ENCODE measurements at regions not wholly inside any gene's neighbourhood (a gene's known extent, or its start where the extent isn't known, plus 50 kb on each side); places are given as distances from the start of the nearest gene placed in this dataset.

- Histone ChIP-seq H3K9ac (ENCODE audit: insufficient read depth, low read length, poor library complexity, severe bottlenecking) (no peak overlapping the region), H3K36me3 (replicated peaks in 1 of 2; ENCODE audit: control insufficient read depth in 1 of 2, insufficient read depth in 2 of 2, low read length in 2 of 2) (no peaks in the 10 kb centered on the region), H3K27me3 (ENCODE audit: control insufficient read depth in 2 of 2, insufficient read depth in 2 of 2, low read length in 2 of 2) (no peaks in the 10 kb centered on the region), H3K4me2 (replicated peaks; ENCODE audit: extremely low read depth, low read length, poor library complexity, severe bottlenecking) (no peak overlapping the region), H3K79me2 (ENCODE audit: insufficient read depth, low read length) (no peaks in the 10 kb centered on the region), H3K4me1 (ENCODE audit: control insufficient read depth in 1 of 2, insufficient read depth in 2 of 2, low read length in 2 of 2) (no peaks in the 10 kb centered on the region), H3K27ac (ENCODE audit: low read depth in 1 of 2, low read length in 2 of 2) (no peak overlapping the region), H2AFZ (ENCODE audit: insufficient read depth, low read depth, low read length, poor library complexity, severe bottlenecking) (no peak overlapping the region), H3K9me3 (replicated peaks in 1 of 2; ENCODE audit: control insufficient read depth in 1 of 2, insufficient read depth in 1 of 2, low read length in 2 of 2) (peaks cover 8% of the 10 kb centered on the region in 2 donors), H4K20me1 (ENCODE audit: insufficient read depth, low read length) (no peaks in the 10 kb centered on the region), H3K4me3 (replicated peaks in 1 of 3; ENCODE audit: low read depth in 2 of 3, low read length in 3 of 3) (no peak overlapping the region)
- no CpG with 5 or more reads among the region's 3 CpGs for WGBS (ENCODE audit: insufficient coverage)
- TF ChIP-seq CTCF (IDR thresholded peaks at IDR 0.05), result no peak
- no peak for DNase-seq
- intact Hi-C loops (cut with micrococcal nuclease), result no loop called here
- peaks cover 0 to 1% (median 0%) of the 10 kb centered on the region in 3 donors for H3K27me3 Mint-ChIP-seq (ENCODE audit: low read depth in 3 of 3)
- no peaks in the 10 kb centered on the region for H3K4me1 Mint-ChIP-seq
- no peak overlapping the region for H3K4me3 Mint-ChIP-seq
- H3K9me3 Mint-ChIP-seq, result peaks cover 0 to 13% (median 3%) of the 10 kb centered on the region in 7 donors
- H3K27ac Mint-ChIP-seq, result no peak overlapping the region
- no peaks in the 10 kb centered on the region for H3K36me3 Mint-ChIP-seq
Measured at GRCh38 chr2:188902901-188903491, 71.2 kb upstream of the COL3A1 start.

GRCh38 chr2:188903740-188904139 is 70.4 kb upstream of the COL3A1 start:
- peaks cover 0 to 1% (median 0%) of the 10 kb centered on the region in 3 donors for H3K27me3 Mint-ChIP-seq (ENCODE audit: low read depth in 3 of 3)
- H3K4me3 Mint-ChIP-seq, result no peak overlapping the region
- no peak for TF ChIP-seq CTCF (IDR thresholded peaks at IDR 0.05)
- H3K36me3 Mint-ChIP-seq, result no peaks in the 10 kb centered on the region
- Histone ChIP-seq H3K9ac (ENCODE audit: insufficient read depth, low read length, poor library complexity, severe bottlenecking) (no peak overlapping the region), H3K4me1 (ENCODE audit: control insufficient read depth in 1 of 2, insufficient read depth in 2 of 2, low read length in 2 of 2) (no peaks in the 10 kb centered on the region), H3K36me3 (replicated peaks in 1 of 2; ENCODE audit: control insufficient read depth in 1 of 2, insufficient read depth in 2 of 2, low read length in 2 of 2) (no peaks in the 10 kb centered on the region), H3K27me3 (ENCODE audit: control insufficient read depth in 2 of 2, insufficient read depth in 2 of 2, low read length in 2 of 2) (no peaks in the 10 kb centered on the region), H3K27ac (ENCODE audit: low read depth in 1 of 2, low read length in 2 of 2) (no peak overlapping the region), H3K79me2 (ENCODE audit: insufficient read depth, low read length) (no peaks in the 10 kb centered on the region), H4K20me1 (ENCODE audit: insufficient read depth, low read length) (no peaks in the 10 kb centered on the region), H3K4me2 (replicated peaks; ENCODE audit: extremely low read depth, low read length, poor library complexity, severe bottlenecking) (no peak overlapping the region), H3K4me3 (replicated peaks in 1 of 3; ENCODE audit: low read depth in 2 of 3, low read length in 3 of 3) (no peak overlapping the region), H2AFZ (ENCODE audit: insufficient read depth, low read depth, low read length, poor library complexity, severe bottlenecking) (no peak overlapping the region), H3K9me3 (replicated peaks in 1 of 2; ENCODE audit: control insufficient read depth in 1 of 2, insufficient read depth in 1 of 2, low read length in 2 of 2) (peaks cover 8% of the 10 kb centered on the region in 2 donors)
- no peaks in the 10 kb centered on the region for H3K4me1 Mint-ChIP-seq
- peaks cover 0 to 14% (median 4%) of the 10 kb centered on the region in 7 donors for H3K9me3 Mint-ChIP-seq
- DNase-seq, result no peak
- intact Hi-C loops (cut with micrococcal nuclease), result no loop called here
- WGBS (ENCODE audit: insufficient coverage), result no CpG with 5 or more reads among the region's 1 CpG
- no peak overlapping the region for H3K27ac Mint-ChIP-seq

Measured in CD14-positive monocyte (primary cell).